PC-3 (cell line): ENCODE measurements at regions not wholly inside any gene's neighbourhood (a gene's known extent, or its start where the extent isn't known, plus 50 kb on each side); places are given as distances from the start of the nearest gene placed in this dataset.

Experiments
- ATAC-seq: fragments of 200-7000 bp; cut with Tn5 transposase; 2 replicates; pipeline ENCODE4 v1.9.1; 2020; ENCODE audit warnings: mild to moderate bottlenecking, moderate library complexity
- BruUV-seq: library from RNA; stranded (reverse); fragments of 400-500 nt; replicated peaks from 2 replicates; lab custom pipeline; 2021; lab: Mats Ljungman, UMichigan
- CTCF ChIA-PET: fragments of 300-600 bp; sonication (Branson Sonifier 250); formaldehyde crosslinking; loops from one replicate; lab custom pipeline; 2022; ENCODE audit warnings: antibody characterized with exemption; lab: Charles Lee
- POLR2A ChIA-PET: fragments of 300-600 bp; sonication (Branson Sonifier 250); formaldehyde crosslinking; loops from one replicate; lab custom pipeline; 2022; ENCODE audit warnings: antibody characterized with exemption; ENCODE audit not compliant: unreplicated experiment; lab: Charles Lee
- DNase-seq: peaks from one replicate; pipeline ENCODE4 v3.0.0-alpha.2; 2015
- H2AFZ ChIP-seq: fragments of 300-600 bp; sonication (generic); 2 replicates; pipeline ENCODE4 v1.6.0; 2016; ENCODE audit warnings: antibody characterized with exemption, low read length
- H3F3A ChIP-seq: fragments of 300-600 bp; sonication (generic); one replicate; pipeline ENCODE4 v1.6.0; 2017; ENCODE audit warnings: antibody characterized with exemption, low read length, control low read depth, mild to moderate bottlenecking; ENCODE audit not compliant: unreplicated experiment
- H3K27ac ChIP-seq: fragments of 300-600 bp; sonication (generic); 2 replicates; pipeline ENCODE4 v1.5.1; 2016; ENCODE audit warnings: mild to moderate bottlenecking, low read length
- H3K27me3 ChIP-seq: fragments of 300-600 bp; sonication (generic); 2 replicates; pipeline ENCODE4 v1.6.1; 2016; ENCODE audit warnings: low read length, mixed read lengths
- H3K36me3 ChIP-seq: fragments of 300-600 bp; sonication (generic); 2 replicates; pipeline ENCODE4 v1.6.1; 2016; ENCODE audit warnings: low read depth, mixed run types, low read length, mixed read lengths
- H3K4me1 ChIP-seq: fragments of 300-600 bp; sonication (generic); 2 replicates; pipeline ENCODE4 v1.5.1; 2016; ENCODE audit warnings: low read length; ENCODE audit not compliant: insufficient read depth
- H3K4me2 ChIP-seq: fragments of 300-600 bp; sonication (generic); 2 replicates; pipeline ENCODE4 v1.6.0; 2016; ENCODE audit warnings: low read length
- H3K4me3 ChIP-seq: fragments of 300-600 bp; sonication (generic); 2 replicates; pipeline ENCODE4 v1.5.1; 2016; ENCODE audit warnings: mild to moderate bottlenecking, low read length, mixed read lengths
- H3K79me2 ChIP-seq: fragments of 300-600 bp; sonication (generic); 2 replicates; pipeline ENCODE4 v1.6.1; 2017; ENCODE audit warnings: low read length, mixed read lengths
- H3K9ac ChIP-seq: fragments of 300-600 bp; sonication (generic); 2 replicates; pipeline ENCODE4 v1.6.0; 2016; ENCODE audit warnings: mild to moderate bottlenecking, low read length
- H3K9me2 ChIP-seq: fragments of 300-600 bp; sonication (generic); replicated peaks from 2 replicates; pipeline ENCODE4 v1.6.1; 2016; ENCODE audit warnings: mixed run types, low read length, mixed read lengths
- H3K9me3 ChIP-seq: fragments of 300-600 bp; sonication (generic); 2 replicates; pipeline ENCODE4 v1.6.1; 2016; ENCODE audit warnings: low read length, mixed read lengths
- H4K20me1 ChIP-seq: fragments of 300-600 bp; sonication (generic); 2 replicates; pipeline ENCODE4 v1.6.1; 2016; ENCODE audit warnings: low read length, mixed read lengths
- EZH2 ChIP-seq: fragments of 300-600 bp; sonication (generic); IDR thresholded peaks from one replicate; pipeline ENCODE4 v1.6.1; 2017; ENCODE audit warnings: antibody characterized with exemption, mild to moderate bottlenecking, low read length; ENCODE audit not compliant: unreplicated experiment
- EZH2phosphoT487 ChIP-seq: fragments of 300-600 bp; sonication (generic); IDR thresholded peaks from 2 replicates; pipeline ENCODE4 v1.6.1; 2018; ENCODE audit warnings: mild to moderate bottlenecking, antibody characterized with exemption, low read length, borderline replicate concordance
- intact Hi-C: fragments of 100-400 bp; cut with micrococcal nuclease; formaldehyde crosslinking; loops from 2 replicates; pipeline ENCODE4 v1.9.0; 2023
- TF ChIP-seq, protein P1 (sequence below): fragments of 300-600 bp; sonication (generic); conservative IDR thresholded peaks from 2 replicates; pipeline ENCODE4 v1.5.1; 2017; ENCODE audit warnings: antibody characterized with exemption, low read depth, mild to moderate bottlenecking, low read length

DNA sequence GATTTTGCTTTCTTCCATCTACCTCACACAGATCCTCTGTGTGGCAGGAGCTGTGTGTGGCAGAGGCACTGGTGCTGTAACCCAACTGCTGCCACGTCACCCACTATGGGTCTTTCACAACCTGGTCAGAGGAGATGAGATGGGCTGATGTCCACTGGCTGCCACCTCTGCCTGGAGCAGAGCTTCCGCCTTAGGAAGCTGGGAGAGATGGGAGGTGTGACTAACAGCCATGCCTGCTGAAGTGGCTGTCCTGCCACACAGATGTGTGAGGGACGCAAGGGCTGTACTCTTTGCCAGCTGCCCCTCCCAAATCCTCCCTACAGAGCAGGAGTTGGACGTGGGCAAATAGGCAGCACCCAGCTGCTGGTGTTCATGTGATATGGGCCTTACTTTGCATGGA lies 329.5 kb downstream of the GABRB3 start:
- intact Hi-C loops: no loop called here
- Histone ChIP-seq H3K9me3 (no peaks in the 10 kb centered on the region), H3K27ac (no peak overlapping the region), H3K9ac (no peak overlapping the region), H4K20me1 (no peaks in the 10 kb centered on the region), H3K4me1 (no peaks in the 10 kb centered on the region), H3K36me3 (no peaks in the 10 kb centered on the region), H3K79me2 (no peaks in the 10 kb centered on the region), H3K4me2 (no peak overlapping the region), H3K4me3 (no peak overlapping the region), H3K9me2 (no peaks in the 10 kb centered on the region), H2AFZ (no peak overlapping the region), H3F3A (no peaks in the 10 kb centered on the region), H3K27me3 (0 out of 2 replicates have a peak, but pooled peaks cover 4% of the 10 kb centered on the region)
- CTCF ChIA-PET: no interaction called here
- BruUV-seq: no TSS peak
- TF ChIP-seq EZH2: no peak
- TF ChIP-seq, protein P1, sequence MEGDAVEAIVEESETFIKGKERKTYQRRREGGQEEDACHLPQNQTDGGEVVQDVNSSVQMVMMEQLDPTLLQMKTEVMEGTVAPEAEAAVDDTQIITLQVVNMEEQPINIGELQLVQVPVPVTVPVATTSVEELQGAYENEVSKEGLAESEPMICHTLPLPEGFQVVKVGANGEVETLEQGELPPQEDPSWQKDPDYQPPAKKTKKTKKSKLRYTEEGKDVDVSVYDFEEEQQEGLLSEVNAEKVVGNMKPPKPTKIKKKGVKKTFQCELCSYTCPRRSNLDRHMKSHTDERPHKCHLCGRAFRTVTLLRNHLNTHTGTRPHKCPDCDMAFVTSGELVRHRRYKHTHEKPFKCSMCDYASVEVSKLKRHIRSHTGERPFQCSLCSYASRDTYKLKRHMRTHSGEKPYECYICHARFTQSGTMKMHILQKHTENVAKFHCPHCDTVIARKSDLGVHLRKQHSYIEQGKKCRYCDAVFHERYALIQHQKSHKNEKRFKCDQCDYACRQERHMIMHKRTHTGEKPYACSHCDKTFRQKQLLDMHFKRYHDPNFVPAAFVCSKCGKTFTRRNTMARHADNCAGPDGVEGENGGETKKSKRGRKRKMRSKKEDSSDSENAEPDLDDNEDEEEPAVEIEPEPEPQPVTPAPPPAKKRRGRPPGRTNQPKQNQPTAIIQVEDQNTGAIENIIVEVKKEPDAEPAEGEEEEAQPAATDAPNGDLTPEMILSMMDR: no peak
- no peak for TF ChIP-seq EZH2phosphoT487
- ATAC-seq (no peak), DNase-seq (no peak)
- POLR2A ChIA-PET: no interaction called here

DNA sequence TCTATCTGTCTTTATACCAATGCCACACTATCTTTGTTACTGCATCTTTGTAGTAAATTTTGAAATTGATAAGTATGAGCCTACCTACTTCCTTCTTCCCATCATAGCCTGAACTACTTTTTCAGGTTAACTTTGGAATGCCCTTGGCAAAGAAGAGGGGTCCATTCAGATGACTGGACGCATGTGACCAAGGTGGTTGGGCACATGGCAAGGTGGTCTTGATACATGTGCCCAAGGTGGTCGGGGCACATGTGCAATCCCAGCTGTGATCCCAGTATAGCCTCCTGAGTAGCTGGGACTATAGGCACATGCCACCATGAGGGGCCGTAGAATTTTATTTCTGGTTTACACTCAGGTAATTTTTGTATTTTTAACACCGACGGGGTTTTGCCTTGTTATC lies 330.2 kb downstream of the GABRB3 start:
- Histone ChIP-seq H3K9ac (no peak overlapping the region), H3K4me3 (no peak overlapping the region), H3F3A (no peaks in the 10 kb centered on the region), H3K9me3 (no peaks in the 10 kb centered on the region), H3K27ac (no peak overlapping the region), H4K20me1 (no peaks in the 10 kb centered on the region), H2AFZ (no peak overlapping the region), H3K79me2 (no peaks in the 10 kb centered on the region), H3K9me2 (no peaks in the 10 kb centered on the region), H3K4me2 (no peak overlapping the region), H3K27me3 (0 out of 2 replicates have a peak, but pooled peaks cover 4% of the 10 kb centered on the region), H3K4me1 (no peaks in the 10 kb centered on the region), H3K36me3 (no peaks in the 10 kb centered on the region)
- TF ChIP-seq EZH2phosphoT487 (no peak), EZH2 (no peak)
- TF ChIP-seq, protein P1: no peak
- ATAC-seq: no peak
- no peak for DNase-seq
- ChIA-PET POLR2A (no interaction called here), CTCF (no interaction called here)
- no TSS peak for BruUV-seq
- intact Hi-C loops: no loop called here

DNA sequence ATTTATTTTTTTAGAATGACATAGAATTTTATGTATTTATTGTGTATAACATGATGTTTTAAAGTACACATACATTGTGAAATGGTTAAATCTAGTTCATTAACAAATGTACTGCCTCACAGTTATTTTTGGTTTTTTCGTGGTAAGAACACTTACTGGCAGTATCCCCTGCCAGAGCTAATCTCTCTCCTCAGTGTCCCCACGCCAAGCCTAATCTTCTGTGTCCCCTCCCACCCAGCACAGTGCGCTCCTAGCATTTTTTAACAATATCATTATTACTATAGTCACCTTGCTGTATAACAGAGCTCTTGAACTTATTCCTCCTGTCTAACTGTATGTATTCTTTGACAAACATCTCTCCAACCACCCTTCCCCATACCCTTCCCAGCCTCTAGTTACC lies 333.2 kb downstream of the GABRB3 start:
- no peak for ATAC-seq
- intact Hi-C loops: no loop called here

More for the DNA sequence above, 333.2 kb downstream of the GABRB3 start:
- TF ChIP-seq EZH2 (no peak), EZH2phosphoT487 (no peak)
- TF ChIP-seq, protein P1: no peak
- Histone ChIP-seq H3K79me2 (no peaks in the 10 kb centered on the region), H3K4me1 (no peaks in the 10 kb centered on the region), H3K27me3 (0 out of 2 replicates have a peak, but pooled peaks cover 4% of the 10 kb centered on the region), H3K4me3 (no peak overlapping the region), H3K9me3 (no peaks in the 10 kb centered on the region), H3F3A (no peaks in the 10 kb centered on the region), H3K36me3 (no peaks in the 10 kb centered on the region), H4K20me1 (no peaks in the 10 kb centered on the region), H2AFZ (no peak overlapping the region), H3K4me2 (no peak overlapping the region), H3K9ac (no peak overlapping the region), H3K27ac (no peak overlapping the region), H3K9me2 (no peaks in the 10 kb centered on the region)
- CTCF ChIA-PET: no interaction called here
- no TSS peak for BruUV-seq
- POLR2A ChIA-PET: no interaction called here
- DNase-seq: no peak
